ENCODE measurements at regions not wholly inside any gene's neighbourhood (a gene's known extent, or its start where the extent isn't known, plus 50 kb on each side); places are given as distances from the start of the nearest gene placed in this dataset.
"Not testable (repeated sequence)": the region's sequence is repeated elsewhere in the genome, so short reads cannot be mapped to it uniquely, and the experiment has no call there.

- in situ Hi-C loops (cut with HindIII; ENCODE audit: low sequenced_read_pairs): not testable (repeated sequence)
Measured at GRCh38 chr21:32823296-32823695, 51.7 kb upstream of the PAXBP1 start.

GRCh38 chr21:32824950-32825349 is 53.4 kb upstream of the PAXBP1 start:
- in situ Hi-C loops (cut with HindIII; ENCODE audit: low sequenced_read_pairs): no loop called here

DNA sequence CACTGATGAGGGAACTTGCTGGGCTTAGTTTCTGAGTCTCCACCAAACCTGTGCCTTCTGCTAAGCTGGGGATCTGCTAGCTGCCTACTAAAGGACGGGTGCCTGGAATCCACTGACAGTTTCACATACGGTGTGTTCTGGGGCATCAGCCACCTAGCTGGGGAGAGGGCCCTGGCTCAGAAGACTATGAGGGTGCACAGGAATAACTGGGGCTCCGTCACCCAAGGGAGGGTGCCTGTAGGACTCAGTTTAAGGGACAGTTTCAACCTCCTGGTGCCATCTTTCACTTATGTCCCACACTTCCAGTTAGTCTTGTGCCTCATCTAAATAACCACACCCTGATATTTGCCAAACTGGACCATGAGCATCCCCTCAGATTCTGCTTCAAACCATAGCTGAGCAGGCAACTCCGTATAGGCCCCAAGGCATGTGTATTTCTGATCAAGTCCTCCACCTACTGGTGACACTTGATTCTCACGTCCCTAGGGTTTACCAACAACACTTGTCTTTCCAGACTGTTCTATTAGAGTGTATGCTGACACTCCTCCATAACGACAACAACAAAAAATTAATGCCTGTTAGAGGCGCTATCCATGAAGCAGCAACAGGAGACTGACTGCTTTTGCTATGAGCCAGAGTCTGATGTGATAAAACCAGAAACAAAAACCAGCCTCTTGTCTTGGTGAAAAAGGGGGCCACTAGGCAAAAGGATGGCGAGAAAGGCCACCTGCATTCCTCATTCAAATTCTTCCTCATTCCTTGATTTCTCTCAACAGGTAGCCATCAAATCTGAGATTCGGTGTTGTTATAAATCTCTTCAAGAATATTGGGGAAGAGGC is 55.0 kb upstream of the PAXBP1 start:
- in situ Hi-C loops (cut with HindIII; ENCODE audit: low sequenced_read_pairs): no loop called here

GRCh38 chr21:32828908-32829307 is 57.4 kb upstream of the PAXBP1 start:
- in situ Hi-C loops (cut with HindIII; ENCODE audit: low sequenced_read_pairs): no loop called here

DNA sequence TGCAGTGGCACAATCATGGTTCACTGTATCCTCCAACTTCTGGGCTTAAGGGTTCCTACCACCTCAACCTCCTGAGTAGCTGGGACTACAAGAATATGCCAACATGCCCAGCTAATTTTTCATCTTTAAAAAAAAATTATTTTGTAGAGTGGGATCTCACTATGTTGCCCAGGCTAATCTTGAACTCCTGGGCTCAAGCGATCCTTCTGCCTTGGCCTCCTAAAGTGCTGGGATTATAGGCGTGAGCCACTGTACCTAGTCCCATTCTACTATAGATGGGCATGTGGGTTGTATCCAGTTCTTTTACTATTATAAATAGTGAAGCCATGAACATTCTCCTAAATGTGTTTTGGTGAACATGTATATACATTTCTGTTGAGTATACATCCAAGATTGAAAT is 57.9 kb upstream of the PAXBP1 start:
- in situ Hi-C loops (cut with HindIII; ENCODE audit: low sequenced_read_pairs): no loop called here

DNA sequence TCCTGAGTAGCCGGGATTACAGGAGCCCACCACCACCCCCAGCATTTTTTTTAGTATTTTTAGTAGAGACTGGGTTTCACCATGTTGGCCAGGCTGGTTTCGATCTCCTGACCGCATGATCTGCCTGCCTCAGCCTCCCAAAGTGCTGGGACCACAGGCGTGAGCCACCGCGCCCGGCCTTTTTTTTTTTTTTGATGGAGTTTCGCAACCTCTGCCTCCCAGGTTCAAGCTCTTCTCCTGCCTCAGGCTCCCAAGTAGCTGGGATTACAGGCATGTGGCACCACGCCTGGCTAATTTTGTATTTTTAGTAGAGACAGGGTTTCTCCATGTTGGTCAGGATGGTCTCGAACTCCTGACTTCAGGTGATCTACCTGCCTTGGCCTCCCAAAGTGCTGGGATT is 60.2 kb upstream of the PAXBP1 start:
- in situ Hi-C loops (cut with HindIII; ENCODE audit: low sequenced_read_pairs): loop anchor here (10.0 kb wide), 1 partner anchor 363 kb away; no protein-coding TSS in a partner anchor

- in situ Hi-C loops (cut with HindIII; ENCODE audit: low sequenced_read_pairs): loop anchor here (10.0 kb wide), 1 partner anchor 360 kb away; no protein-coding TSS in a partner anchor
Measured at GRCh38 chr21:32834211-32834915, 62.8 kb upstream of the PAXBP1 start.

DNA sequence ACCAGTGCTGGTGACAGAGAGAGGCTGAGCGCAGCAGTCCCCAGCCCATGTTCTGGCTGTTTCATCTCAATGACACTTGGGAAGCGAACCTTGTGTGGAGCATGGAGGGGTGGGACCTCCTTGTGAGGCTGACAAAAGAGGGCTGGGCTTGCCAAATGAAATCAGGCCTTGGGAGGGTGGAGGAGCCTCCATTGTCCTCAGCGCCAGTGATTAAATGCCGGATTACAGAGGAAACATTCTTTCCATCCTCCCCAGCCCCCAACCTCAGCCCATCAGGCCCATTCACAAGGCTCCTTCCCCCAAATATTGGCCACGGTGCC is 63.3 kb upstream of the PAXBP1 start:
- in situ Hi-C loops (cut with HindIII; ENCODE audit: low sequenced_read_pairs): loop anchor here (10.0 kb wide), 1 partner anchor 360 kb away; no protein-coding TSS in a partner anchor

DNA sequence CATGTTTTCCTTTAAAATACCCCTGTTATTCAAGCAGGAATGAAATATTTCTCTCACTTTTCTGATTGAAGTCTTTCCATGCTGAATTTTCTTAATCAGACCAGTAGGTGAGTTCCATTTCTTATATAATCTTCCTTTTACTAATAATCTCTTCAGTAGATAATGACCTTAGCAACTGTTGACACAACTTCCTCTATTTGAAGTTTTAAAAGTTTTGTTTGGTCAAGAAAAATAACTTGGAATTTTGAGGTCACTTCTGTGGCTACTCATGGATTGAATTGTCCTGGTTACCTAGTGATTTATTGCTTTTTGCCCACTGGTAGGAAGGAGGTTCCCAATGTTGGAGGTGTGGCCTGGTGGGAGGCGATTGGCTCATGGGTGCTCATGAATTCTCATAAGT is 70.6 kb upstream of the PAXBP1 start:
- in situ Hi-C loops (cut with HindIII; ENCODE audit: low sequenced_read_pairs): no loop called here

DNA sequence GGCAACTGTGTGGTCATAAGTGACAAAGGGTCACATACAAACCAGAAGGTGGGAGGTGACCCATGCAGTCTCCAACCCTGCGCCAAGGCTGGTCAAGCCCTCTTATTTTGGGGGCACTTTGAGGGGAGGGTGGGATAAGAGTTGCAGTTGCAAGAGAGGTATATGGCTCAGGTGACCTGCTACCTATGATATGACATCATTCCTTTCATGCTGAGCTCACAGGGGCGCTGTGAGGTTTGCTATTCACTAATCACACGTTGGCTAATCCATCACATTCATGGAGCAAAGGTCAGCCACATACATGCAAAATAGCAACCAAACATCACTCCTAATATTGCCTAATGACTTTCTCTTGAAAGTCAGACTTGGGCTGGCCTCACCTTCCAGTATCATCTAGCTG is 72.0 kb upstream of the PAXBP1 start:
- in situ Hi-C loops (cut with HindIII; ENCODE audit: low sequenced_read_pairs): no loop called here

DNA sequence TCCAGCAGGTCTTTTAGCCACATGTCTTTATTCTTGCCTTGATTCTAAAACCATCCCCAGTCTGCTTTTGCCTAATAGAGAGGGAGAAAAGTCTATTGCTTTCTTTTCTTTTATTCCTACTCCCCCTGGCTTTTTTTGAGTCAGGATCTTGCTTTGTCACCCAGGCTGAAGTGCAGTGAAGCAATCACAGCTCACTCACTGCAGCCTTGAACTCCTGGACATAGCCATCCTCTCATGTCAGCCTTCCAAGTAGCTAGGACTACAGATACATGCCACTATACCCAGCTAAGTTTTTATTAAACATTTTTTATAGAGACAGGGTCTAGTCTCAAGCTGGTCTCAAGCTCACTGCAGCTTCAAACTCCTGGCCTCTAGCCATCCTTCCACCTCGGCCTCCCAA is 72.5 kb upstream of the PAXBP1 start:
- in situ Hi-C loops (cut with HindIII; ENCODE audit: low sequenced_read_pairs): no loop called here

DNA sequence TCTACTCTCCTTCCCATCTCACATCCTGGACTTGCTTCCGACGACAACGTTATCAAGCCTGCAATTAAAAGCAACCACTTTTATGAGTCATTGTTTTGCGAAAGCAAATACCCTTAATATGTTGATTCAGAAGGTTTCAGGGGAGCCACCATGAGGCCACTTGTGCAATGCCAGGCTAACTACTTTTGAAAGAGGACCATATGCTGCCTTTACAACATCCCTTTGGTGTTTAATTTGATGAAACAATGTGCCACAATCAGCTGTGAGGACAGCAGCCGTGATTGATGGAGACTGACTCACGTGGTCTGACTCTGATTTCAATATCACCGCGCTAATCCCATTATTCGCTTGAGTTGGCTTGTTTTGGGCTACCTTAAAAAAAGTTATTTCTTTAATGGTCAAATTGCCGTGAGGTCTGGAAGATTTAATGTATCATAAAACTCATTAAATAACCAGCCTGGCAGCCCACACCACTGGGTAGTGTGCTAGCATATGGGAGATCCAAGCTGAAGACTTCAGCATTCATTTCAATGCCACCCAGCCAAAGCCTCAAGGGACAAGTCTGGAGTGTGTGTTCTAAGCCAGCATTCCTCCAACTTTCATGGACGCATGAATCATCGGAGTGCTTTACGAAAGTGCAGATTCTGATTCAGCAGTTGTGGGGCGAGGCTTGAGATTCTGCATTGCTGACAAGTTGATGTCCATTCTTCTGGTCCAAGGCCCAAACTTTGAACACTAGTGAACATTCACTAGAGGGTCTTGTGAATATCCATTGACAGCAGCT is 73.3 kb upstream of the PAXBP1 start:
- in situ Hi-C loops (cut with HindIII; ENCODE audit: low sequenced_read_pairs): no loop called here

DNA sequence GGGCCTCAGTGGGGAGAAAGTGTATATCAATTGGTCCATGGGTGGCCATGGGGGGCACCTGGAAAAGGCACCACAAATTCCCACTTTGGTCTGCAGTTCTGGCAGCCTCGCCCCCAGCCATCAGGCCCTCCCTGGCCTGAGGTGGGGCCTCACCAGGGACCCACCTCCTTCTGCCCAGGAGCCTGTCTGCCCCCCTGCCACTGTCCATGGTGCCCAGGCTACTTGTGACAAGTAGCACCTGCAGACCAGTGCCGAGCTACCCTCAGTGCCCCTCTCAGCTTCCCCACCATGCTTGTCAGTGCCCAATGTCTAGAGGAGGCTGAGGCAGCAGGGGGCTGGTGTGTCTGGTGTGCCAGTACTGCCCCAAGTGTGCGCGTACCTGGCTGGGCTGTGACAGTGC is 87.1 kb upstream of the PAXBP1 start:
- in situ Hi-C loops (cut with HindIII; ENCODE audit: low sequenced_read_pairs): no loop called here

DNA sequence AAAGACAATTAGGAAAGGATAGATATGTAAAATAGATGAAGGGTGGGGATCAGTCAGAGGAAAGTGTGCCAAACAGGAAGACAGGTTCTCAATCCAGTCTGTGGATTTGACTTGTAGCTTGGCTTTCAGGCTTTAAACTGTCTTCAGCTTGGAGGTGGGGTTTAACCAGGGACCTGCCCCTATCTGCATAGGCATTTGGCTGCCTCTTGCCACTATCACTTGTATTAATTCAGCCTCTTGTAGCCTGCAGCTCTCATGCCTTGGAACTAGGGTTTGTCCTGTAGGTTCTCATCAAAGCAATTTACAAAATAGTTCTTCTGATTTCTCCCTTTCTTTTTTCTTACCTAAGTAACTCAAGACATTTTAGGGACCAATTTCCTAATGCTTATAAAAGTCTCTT is 88.8 kb upstream of the PAXBP1 start:
- in situ Hi-C loops (cut with HindIII; ENCODE audit: low sequenced_read_pairs): no loop called here

- in situ Hi-C loops (cut with HindIII; ENCODE audit: low sequenced_read_pairs): no loop called here
Measured at GRCh38 chr21:32861866-32862265, 90.3 kb upstream of the PAXBP1 start.

DNA sequence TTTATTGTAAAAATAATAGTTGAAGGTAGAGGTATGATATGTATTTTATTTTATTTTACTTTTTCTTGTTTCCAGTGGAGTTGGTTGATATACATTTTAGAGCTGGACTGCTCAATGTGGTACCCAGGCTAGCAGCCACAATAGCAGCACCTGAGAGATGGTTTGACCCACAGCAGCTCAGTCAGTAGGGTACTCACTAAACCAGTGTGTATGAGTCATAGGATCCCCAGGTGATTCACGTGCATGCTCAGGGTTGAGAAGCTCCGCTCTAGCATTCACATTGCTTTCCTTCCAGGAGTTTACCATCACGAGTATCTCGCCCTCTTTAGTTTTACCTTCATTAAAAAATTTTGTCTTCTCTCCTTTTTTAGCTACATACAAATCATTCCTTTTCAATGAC is 96.0 kb upstream of the PAXBP1 start:
- in situ Hi-C loops (cut with HindIII; ENCODE audit: low sequenced_read_pairs): no loop called here

GRCh38 chr21:32868631-32869454 is 97.3 kb upstream of the PAXBP1 start:
- in situ Hi-C loops (cut with HindIII; ENCODE audit: low sequenced_read_pairs): no loop called here

DNA sequence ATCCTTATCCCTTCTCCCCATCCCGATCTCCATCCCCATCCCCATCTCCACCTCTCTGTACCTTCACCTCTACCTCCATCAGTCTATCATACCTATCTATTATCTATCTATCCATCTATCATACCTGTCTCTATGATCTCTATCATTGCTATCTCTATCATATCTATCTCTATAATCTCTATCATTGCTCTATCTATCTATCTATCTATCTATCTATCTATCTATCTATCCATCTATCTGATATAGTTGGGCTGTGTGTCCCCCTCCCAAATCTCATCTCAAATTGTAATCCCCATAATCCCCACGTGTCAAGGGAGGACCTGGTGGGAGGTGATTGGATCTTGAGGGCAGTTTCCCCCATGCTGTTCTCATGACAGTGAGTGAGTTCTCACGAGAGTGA is 97.9 kb upstream of the PAXBP1 start:
- in situ Hi-C loops (cut with HindIII; ENCODE audit: low sequenced_read_pairs): no loop called here

GRCh38 chr21:32876426-32876825 is 104.9 kb upstream of the PAXBP1 start:
- in situ Hi-C loops (cut with HindIII; ENCODE audit: low sequenced_read_pairs): no loop called here

DNA sequence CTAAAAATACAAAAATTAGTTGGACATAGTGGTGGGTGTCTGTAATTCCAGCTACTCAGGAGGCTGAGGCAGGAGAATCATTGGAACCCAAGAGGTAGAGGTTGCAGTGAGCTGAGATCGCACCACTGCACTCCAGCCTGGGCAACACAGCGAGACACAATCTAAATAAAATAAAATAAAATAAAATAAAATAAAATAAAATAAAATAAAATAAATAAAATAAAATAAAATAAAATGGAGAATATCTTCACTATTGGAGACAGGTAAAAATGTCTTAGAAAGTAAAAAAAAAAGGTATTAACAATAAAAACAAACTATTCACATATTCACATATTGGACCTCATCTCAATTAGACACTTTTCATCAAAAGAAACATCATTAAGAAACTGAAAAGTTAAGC is 106.3 kb upstream of the PAXBP1 start:
- in situ Hi-C loops (cut with HindIII; ENCODE audit: low sequenced_read_pairs): not testable (repeated sequence)

DNA sequence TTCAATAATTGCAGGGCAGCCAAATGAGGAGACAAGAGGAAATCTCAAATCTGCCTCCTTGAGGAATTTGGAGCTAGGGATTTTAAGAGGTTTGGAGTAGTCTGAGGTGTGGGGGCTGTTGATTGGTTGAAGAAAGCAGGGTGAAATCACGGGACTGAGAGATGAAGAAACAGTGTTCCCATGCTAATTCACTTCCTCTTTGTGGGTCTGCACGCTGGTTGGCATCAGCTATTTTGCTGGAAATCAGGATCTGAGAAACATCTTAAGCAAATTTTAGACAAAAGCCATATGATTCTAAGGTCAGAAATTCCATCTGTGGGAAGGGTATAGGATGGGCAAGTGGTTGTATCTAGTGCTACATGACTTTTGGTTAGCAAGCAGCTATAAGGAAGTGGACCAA is 107.1 kb upstream of the PAXBP1 start:
- in situ Hi-C loops (cut with HindIII; ENCODE audit: low sequenced_read_pairs): no loop called here

Data from DLD1 (cell line).